GM10248 (cell line): ENCODE measurements at regions not wholly inside any gene's neighbourhood (a gene's known extent, or its start where the extent isn't known, plus 50 kb on each side); places are given as distances from the start of the nearest gene placed in this dataset.

ENCODE experiments used
- CTCF ChIA-PET: fragments of 300-600 bp; sonication (Branson Sonifier 250); formaldehyde crosslinking; extraction: SDS; loops from one replicate; lab custom pipeline; 2021; ENCODE audit warnings: antibody characterized with exemption; lab: Yijun Ruan, JAX
- POLR2A ChIA-PET: fragments of 350-650 bp; sonication (Branson Sonifier 250); formaldehyde crosslinking; extraction: SDS; loops from one replicate; lab custom pipeline; 2020; ENCODE audit warnings: antibody characterized with exemption; lab: Yijun Ruan, JAX
- DNase-seq: peaks from one replicate; pipeline ENCODE4 v3.0.0; 2012; ENCODE audit errors: extremely low spot score
- TF ChIP-seq, protein P1 (sequence below): IDR thresholded peaks from 2 replicates; pipeline ENCODE4 v1.5.1; 2012; ENCODE audit warnings: mild to moderate bottlenecking, low read depth; ENCODE audit errors: extremely low read depth, missing control alignments, control extremely low read depth

DNA sequence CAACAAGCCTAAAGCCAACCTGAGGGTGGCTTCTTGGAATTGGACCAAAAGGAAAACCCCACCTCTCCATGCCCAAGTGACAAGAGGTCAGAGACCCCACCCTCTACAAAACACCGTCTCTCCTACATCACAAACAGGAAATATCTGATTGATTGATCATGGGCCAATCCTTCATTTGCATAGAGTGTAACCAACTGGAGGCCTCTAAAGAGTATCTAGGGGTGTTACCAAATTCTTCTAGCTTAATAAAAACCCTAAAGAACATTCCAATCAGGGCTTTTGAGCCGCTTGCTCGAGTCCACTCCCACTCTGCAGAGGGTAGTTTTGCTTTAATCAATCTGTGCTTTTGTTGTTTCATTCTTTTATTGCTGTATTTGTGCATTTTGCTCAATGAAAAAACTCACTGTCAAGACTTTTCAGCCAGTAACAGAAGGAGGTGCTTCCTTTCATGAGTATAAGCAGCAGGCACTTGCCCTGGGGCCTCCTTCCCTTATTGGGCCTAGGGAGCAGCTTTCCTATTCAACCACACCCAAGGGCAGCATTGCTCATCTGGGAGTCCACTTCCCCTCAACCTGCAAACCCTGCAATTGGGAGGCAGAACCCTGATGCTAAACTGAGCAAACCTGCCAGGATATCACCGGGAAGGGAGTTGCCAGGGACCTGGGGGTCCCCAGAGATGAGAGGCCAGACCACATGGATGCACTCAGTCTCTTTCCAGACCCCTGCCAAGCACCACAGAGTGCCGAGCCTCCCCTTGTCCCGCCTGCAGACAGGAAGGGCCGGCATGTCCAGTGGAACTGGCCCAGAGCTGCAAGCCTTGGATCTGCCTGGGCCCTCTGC is 154.3 kb upstream of the VSTM2B start:
- DNase-seq = peak; percentile 3
- ChIA-PET POLR2A (no interaction called here), CTCF (interaction anchor here (1.0 kb wide), 1 partner anchor 14 kb away, joined by 3 read pairs; no protein-coding TSS in a partner anchor)
- TF ChIP-seq, protein P1, sequence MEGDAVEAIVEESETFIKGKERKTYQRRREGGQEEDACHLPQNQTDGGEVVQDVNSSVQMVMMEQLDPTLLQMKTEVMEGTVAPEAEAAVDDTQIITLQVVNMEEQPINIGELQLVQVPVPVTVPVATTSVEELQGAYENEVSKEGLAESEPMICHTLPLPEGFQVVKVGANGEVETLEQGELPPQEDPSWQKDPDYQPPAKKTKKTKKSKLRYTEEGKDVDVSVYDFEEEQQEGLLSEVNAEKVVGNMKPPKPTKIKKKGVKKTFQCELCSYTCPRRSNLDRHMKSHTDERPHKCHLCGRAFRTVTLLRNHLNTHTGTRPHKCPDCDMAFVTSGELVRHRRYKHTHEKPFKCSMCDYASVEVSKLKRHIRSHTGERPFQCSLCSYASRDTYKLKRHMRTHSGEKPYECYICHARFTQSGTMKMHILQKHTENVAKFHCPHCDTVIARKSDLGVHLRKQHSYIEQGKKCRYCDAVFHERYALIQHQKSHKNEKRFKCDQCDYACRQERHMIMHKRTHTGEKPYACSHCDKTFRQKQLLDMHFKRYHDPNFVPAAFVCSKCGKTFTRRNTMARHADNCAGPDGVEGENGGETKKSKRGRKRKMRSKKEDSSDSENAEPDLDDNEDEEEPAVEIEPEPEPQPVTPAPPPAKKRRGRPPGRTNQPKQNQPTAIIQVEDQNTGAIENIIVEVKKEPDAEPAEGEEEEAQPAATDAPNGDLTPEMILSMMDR = no peak

DNA sequence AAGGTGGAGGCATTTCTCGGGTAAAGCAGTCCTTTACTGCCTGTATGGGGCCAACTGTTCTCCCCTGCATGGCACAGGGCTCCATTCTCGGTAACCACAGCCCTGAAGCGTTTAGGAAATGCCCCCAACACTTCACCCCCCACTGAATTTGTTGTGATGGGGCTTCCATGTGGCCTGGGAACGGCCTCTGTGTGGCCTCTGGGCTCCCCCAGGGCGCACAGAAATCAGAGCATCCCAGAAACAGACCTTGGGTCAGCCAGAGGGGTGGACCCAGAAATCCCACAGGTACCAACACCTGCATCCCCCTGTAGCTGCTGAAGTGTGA is 153.7 kb upstream of the VSTM2B start:
- CTCF ChIA-PET = interaction anchor here (1.0 kb wide), 1 partner anchor 15 kb away, joined by 3 read pairs; no protein-coding TSS in a partner anchor
- TF ChIP-seq, protein P1 = no peak
- POLR2A ChIA-PET = no interaction called here
- DNase-seq = peak; percentile 3

DNA sequence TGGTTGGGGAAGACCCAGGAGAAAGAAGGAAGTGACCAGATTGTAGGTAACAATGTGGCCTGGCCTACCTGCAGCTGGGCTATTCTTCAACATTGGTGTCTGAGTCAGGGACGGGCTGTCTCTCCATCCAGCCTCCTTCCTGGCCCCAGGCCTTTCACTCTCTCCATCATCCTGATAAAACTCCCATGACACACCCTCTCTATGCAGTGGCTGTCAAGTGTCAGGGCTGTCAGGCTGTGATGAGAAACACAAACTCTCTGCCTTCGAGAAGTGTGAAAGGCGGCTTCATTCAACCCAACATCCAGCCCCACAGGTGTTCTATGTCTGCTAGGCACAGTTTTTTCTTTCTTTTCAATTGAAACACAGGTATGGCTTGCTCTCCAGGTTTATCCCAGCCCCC is 153.3 kb upstream of the VSTM2B start:
- TF ChIP-seq, protein P1 = no peak
- POLR2A ChIA-PET = no interaction called here
- CTCF ChIA-PET = no interaction called here
- peak; percentile 3 for DNase-seq

DNA sequence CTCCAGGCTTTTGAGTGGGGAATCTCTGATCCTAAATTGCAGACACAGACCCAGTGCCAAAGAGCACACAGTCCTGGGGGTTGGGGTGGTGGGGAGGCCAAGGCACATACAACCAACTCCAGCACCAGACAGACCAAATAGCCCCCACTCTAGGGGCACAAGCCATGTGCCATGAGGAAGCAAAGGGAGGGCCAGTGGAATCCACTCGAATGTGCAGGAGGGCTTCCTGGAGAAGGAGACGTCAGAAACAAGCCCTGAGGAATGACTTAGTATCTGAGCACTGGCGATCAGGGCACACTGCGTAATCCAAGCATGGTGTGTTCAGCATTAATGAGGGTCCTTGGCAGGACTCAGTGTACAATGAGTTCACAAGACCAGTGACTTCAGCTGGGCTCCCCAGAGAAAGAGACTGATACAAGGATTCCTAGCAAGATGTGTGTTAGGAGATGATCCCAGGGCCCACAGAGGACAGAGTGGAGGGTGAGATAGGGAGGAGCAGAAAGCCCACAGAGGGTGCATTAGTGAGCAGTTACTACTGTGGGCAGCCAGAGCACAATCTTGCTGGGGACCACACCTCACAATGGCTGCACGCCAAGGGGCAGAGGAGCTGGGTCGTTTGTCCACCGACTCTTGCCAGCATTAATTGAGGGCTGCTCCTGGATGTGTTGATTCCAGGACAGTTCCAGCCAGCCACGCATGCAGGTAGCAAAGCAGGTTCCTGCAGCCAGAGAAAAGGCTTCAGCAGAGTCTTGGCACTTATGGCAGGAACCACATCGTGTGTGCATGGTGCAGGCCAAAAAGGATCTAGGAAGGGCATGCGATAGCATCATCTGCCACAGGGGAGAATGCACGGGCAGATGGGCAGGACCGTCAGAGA is 152.6 kb upstream of the VSTM2B start:
- peak; percentile 2 for DNase-seq
- ChIA-PET CTCF (no interaction called here), POLR2A (no interaction called here)
- TF ChIP-seq, protein P1 = no peak

DNA sequence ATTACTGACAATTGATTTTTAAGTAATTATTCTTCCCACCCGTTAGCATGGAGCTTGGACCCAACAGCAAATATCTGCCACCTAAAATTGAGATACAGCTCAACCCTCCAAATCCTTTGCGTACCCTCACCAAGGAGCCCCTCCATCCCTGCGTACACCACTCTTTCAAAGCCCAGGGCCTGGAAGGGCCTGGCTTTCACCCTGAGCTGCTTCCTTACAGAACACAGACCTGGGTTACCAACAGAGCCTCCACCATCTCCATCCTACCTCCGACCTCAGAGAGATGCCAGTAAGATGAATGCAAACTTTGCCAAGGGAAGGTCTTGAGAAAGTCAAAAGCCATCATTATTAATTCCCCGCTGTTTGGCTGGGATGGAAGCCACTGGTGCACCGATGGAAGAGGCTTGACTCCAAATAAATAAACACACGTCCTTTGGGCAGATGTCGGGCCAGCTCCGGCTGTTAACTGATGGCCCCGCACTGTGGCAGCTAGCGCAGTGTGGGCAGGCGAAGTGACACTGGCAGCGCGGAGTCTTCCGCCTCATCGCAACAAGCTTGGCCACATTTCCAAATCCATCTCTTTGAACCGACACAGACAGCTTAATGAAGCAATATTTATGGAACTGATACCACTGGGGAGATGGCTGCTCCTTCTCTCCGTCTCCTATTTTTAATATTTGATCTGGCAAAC is 150.2 kb upstream of the VSTM2B start:
- TF ChIP-seq, protein P1 = no peak
- ChIA-PET POLR2A (no interaction called here), CTCF (interaction anchor here (0.9 kb wide), 2 partner anchors 13 to 34 kb away, joined by 3 read pairs; no protein-coding TSS in a partner anchor)
- DNase-seq = no peak

DNA sequence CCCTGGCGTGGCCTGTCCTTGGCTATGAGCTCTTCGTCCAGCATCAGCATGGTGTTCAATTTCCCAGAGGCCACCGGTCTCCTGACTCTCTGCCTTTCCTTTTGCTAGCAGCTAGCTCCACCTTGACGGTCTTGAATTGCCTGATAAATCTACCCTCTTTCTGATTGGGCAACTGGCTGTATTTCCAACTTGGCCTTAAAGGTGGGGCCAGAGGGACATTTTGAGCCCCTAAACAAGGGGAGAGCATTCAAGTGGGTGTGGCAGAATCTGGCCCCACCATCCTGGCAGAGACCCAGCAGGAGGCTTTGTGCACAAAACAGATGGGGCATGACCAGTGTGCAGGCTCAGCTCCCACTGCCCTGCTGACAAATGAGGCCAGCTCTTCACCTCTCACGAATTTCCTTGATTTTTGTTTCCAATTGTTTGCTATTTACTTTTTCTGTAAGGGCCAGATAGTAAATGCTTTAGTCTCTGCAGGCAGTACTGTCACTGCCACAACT is 148.9 kb upstream of the VSTM2B start:
- TF ChIP-seq, protein P1 = no peak
- ChIA-PET CTCF (no interaction called here), POLR2A (no interaction called here)
- no peak for DNase-seq
